Jurkat, Clone E6-1 (cell line): ENCODE measurements at regions not wholly inside any gene's neighbourhood (a gene's known extent, or its start where the extent isn't known, plus 50 kb on each side); places are given as distances from the start of the nearest gene placed in this dataset.
A peak's percentile ranks its signal among the peaks of the same experiment; 100 is the strongest.
"Not testable (repeated sequence)": the region's sequence is repeated elsewhere in the genome, so short reads cannot be mapped to it uniquely, and the experiment has no call there.

Experiments used
- DNase-seq: peaks from one replicate; pipeline ENCODE4 v3.0.0-alpha.2; 2011; ENCODE audit warnings: low read depth, low spot score
- H3K4me3 ChIP-seq: 2 replicates; pipeline ENCODE4 v1.5.1; 2011; ENCODE audit warnings: mild to moderate bottlenecking, low read length, control low read depth, moderate library complexity

- no peak for DNase-seq
Measured at GRCh38 chr2:57677296-57677695, 369.3 kb upstream of the VRK2 start.

GRCh38 chr2:57681650-57682049 is 365.0 kb upstream of the VRK2 start:
- DNase-seq: no peak
- H3K4me3 ChIP-seq: no peak overlapping the region

More at GRCh38 chr2:57677296-57677695, 369.3 kb upstream of the VRK2 start:
- no peak overlapping the region for H3K4me3 ChIP-seq

DNA sequence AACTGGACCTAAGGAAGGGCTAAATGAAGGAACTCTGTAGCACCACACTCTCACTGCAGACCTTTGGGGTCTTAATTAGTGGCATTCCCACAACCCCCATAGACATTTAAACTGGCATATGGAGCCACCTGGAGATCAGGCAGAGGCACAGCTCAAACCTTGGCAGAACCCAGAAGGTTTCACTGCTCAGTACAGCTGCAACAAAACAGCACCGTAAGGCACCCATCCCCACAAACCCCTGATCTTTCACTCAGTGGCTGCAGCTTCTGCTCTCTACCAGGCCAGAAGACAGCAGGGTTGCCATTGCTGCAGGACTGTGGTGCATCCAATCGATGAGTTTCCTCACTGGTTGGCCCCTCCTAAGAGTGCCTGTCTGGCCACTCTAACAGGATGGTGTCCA is 361.6 kb upstream of the VRK2 start:
- DNase-seq: no peak
- H3K4me3 ChIP-seq: no peak overlapping the region

DNA sequence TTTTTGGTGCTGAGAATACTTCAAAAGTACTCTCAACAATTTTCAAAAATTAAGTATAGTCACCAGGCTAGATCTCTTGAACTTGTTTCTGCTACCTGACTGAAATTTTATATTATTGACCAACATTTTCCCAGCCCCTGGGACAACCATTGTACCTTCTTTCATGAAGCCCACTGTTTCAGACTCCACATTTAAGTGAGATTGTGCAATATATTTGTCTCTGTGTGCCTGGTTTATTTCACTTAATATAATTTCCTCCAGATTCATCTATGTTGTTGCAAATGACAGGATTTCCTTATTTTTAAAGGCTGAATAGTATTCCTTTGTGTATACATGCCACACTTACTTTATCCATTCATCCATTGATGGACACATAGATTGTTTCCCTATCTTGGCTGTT is 354.2 kb upstream of the VRK2 start:
- no peak overlapping the region for H3K4me3 ChIP-seq
- no peak for DNase-seq

DNA sequence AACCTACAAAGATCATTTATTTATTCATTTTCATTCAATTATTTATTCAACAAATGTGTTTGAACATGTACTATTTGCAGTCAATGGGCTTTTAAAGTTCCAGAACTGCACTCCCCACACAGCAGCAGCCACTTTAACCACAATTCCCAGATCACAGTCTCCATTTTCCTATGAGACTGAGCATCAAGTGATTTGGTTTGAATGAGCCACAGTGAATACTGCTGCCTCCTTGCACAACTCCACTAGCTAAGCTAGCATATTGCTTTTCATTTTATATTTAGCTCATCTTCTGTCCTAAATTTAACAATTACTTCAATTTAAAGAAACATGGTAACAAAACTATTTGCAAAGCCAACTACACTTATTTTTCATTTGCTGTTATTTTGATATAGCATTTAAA is 353.4 kb upstream of the VRK2 start:
- H3K4me3 ChIP-seq: no peak overlapping the region
- DNase-seq: no peak

DNA sequence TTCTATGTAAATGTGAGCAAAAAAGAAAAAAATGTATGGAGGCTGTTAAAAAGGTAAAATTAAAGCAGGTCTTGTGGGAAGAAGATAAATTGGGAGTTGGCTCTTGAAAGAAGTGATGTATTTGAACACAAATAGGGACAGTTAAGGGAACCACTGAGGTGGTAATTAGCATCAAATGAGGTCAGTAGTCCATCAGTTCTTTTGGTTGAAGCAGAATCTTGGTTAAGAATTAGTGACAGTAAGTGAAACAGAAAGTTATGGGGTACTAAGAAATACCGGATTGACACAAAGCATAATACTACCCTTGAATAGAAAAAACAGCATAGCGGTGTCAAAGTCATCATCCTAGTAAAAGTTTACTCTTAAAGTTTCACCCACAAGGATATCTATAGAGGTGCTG is 352.6 kb upstream of the VRK2 start:
- no peak overlapping the region for H3K4me3 ChIP-seq
- DNase-seq: no peak

DNA sequence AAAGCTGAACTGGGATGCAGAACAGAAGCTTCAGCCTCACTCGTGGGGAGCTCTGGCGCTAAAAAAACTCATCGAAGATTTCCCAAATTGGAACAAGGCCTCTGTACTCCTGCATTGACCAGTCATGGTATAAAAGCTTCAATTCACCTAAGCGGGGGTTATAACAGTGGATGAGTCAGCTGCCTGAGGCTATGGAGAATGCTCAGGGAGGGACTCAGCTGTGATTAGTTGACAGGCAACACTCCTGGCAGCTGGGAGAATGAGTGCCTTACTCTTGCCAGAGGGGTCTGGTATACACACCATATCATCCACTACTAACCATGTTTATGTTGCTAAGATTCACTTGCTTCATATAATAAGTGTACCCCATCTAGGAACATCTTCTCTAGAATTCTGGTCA is 350.6 kb upstream of the VRK2 start:
- no peak for DNase-seq
- H3K4me3 ChIP-seq: no peak overlapping the region

DNA sequence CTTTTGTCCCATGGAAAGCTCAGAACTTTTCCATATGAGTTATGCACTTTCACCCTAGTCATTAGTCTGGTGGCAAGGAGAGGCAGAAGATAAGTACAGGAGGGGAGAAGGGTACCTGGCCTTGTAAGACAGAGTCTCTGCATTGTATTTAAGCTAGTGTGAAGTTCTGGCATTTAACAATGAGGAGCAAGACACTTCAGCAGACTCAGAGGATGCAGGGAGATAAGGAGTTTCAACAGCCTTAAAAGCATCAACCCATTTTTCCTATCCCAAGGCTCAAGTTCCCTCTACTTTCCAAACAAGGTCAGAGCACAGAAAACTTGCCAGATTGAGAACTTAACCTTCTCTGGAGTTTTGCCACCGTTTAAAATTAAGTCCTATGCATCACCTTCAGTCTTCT is 348.2 kb upstream of the VRK2 start:
- H3K4me3 ChIP-seq: no peak overlapping the region

GRCh38 chr2:57698935-57699449 is 347.6 kb upstream of the VRK2 start:
- no peak overlapping the region for H3K4me3 ChIP-seq
- peak; percentile 10 for DNase-seq

More for the DNA sequence above, 348.2 kb upstream of the VRK2 start:
- no peak for DNase-seq

GRCh38 chr2:57701391-57701791 is 345.2 kb upstream of the VRK2 start:
- no peak overlapping the region for H3K4me3 ChIP-seq
- no peak for DNase-seq

DNA sequence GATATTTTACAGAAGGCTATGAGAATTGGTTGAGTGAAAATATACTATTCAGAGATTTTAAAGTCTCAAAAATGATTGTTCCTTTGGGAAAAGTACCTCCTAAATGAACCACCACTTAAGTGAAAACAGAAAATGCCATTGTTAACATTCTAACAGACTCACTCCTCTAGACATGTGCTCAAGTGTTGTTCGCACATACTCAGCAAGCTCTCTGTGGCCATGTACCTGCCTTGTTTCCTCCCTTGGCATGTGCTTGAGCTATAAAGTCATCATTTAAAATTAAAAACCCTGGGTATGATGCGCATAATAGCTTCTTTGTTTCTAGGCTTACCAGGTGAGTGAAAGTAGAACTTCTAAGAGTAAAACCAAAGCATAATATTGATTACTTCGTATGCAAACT is 343.2 kb upstream of the VRK2 start:
- H3K4me3 ChIP-seq: no peak overlapping the region
- no peak for DNase-seq

- not testable (repeated sequence) for DNase-seq, H3K4me3 ChIP-seq
Measured at GRCh38 chr2:57707794-57708193, 338.8 kb upstream of the VRK2 start.

DNA sequence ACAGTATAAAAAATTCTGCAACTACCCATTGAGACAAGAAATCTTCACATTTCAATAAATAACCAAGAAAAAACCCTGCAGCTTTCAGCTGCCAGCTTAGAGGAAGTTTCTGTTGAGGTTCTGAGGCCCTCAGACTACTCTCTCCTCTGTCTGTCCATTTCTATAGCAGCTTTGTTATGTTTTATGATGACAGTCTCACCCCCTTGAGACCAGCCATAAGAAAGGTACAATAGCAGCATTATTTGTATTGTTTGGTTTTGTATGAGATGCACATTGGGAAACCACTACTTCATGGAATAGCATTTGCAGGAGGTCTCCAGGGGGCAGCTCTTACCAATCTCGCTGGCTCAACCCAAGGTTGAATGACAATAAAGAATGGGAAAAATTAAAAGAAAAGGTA is 334.6 kb upstream of the VRK2 start:
- H3K4me3 ChIP-seq: no peak overlapping the region
- DNase-seq: no peak

GRCh38 chr2:57720728-57721627 is 325.6 kb upstream of the VRK2 start:
- DNase-seq: peak; percentile 52
- no peak overlapping the region for H3K4me3 ChIP-seq

DNA sequence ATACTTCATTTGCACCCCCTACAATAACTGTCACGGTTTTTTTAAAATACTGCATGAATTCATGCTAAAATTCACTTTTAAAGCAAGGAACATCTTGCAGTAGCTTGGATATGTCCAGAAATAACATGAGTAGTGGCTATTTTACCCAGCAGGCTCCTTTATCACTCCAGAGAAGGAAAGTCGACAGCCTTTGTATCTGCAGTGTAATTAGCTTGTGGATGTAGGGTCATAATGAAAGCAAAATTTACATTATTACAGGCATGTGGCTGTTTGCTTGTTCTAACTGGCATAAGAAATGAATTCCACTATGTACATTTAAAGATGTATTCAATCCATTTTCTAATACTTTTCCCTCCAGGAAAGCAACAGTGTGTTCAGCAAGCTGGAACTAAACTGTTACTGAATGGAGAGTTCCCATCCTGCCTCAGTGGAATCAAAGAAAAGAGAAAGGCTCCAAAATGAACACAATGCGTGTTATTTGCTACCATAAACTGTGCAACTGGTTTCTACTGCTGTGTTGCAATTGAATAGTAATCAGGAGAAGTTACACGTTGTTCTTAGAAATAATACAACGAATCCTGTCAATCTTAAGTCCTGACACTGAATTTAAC is 321.2 kb upstream of the VRK2 start:
- no peak overlapping the region for H3K4me3 ChIP-seq
- DNase-seq: no peak

- no peak overlapping the region for H3K4me3 ChIP-seq
- no peak for DNase-seq
Measured at GRCh38 chr2:57726294-57726693, 320.3 kb upstream of the VRK2 start.

DNA sequence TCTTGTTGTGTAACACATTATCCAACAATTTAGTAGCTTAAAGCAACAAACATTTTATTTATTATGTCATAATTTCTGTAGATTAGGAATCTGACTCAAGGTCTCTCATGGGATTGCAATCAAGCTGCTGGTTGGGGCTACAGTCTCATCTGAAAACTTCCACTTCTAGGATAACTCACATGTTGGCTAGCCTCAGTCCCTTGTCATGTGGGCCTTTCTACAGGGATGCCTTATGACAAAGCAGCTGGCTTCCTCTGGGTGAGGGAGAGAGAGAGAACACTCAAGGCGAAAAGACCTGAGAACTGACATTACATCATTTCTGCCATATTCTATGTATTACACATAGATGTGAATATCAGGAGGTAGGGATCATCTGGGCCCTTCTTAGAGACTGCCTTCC is 317.9 kb upstream of the VRK2 start:
- H3K4me3 ChIP-seq: no peak overlapping the region
- no peak for DNase-seq

DNA sequence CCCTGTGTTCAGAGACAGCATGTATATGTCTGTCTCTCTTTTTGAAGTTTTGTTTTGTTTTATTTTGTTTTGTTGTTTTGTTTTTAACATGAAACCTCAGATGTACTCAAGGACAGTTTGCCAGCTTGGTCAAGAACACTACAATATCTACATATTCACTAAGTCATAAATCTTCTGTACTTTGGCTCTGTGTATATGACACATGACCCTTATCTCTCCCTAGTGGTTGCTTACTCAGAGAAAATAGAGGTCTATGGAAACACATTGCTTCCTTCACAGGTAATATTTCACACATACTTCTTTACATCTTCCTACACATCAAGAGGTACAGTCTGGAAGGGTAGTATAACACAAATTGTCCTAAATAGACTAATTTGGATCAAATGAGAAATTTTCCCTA is 312.6 kb upstream of the VRK2 start:
- DNase-seq: no peak
- H3K4me3 ChIP-seq: no peak overlapping the region

DNA sequence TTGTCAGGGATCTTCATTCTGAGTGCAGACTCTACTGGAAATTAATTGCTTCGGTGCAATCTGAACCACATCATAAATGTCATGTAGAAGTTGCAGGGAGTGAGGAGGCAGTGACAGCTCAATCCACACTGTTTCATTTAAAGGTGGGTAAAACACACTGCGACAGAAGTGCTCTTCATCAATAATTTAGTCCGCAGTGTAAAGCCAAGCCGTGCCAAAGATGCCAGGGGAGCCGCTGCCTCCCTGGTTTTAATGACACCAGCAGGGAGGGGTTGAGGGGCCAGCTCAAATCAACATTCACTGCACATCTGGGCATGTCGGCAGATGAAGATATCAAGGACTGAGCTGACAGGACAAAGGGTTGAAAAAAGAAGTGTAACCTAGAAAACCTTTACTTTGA is 305.7 kb upstream of the VRK2 start:
- no peak overlapping the region for H3K4me3 ChIP-seq
- DNase-seq: no peak

DNA sequence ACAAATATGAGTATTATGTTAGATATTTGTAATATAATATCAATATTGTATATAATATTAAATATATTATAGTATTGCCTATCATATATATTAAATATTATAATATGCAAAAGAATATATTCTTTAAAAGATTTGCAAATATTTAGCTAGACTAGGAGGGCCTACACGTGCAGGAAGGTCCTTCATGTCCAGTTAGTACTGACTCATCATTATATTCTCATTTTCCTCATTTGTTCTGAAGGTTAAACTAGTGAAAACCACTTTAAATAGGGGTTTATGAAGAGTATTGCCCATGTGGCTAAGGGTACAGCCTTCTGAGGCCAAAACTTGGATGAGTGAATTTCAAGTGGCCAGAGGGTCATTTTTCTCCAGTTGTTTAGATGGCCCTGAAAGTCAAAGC is 293.0 kb upstream of the VRK2 start:
- DNase-seq: no peak
- H3K4me3 ChIP-seq: no peak overlapping the region

DNA sequence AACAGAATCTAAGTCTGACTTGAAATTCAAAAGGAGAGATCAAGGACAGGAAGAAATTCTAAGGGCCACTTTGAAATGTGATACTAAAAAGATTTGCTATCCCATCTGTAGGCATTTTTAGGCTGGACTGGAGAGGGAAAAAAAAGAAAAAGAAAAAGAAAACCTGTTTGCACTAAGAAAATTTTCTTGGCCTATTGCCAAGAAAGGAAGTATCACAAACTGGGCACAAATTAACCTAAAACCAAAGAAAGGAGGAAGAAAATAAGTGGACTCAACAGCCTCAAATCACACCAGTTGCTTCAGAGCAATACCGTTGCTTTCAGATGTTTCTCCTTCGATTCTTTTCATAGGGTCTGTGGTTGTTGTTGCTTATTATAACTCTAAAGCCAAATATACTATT is 287.9 kb upstream of the VRK2 start:
- no peak overlapping the region for H3K4me3 ChIP-seq
- DNase-seq: no peak
